ENCODE measurements at regions not wholly inside any gene's neighbourhood (a gene's known extent, or its start where the extent isn't known, plus 50 kb on each side); places are given as distances from the start of the nearest gene placed in this dataset.
"Not testable (repeated sequence)": the region's sequence is repeated elsewhere in the genome, so short reads cannot be mapped to it uniquely, and the experiment has no call there.

DNA sequence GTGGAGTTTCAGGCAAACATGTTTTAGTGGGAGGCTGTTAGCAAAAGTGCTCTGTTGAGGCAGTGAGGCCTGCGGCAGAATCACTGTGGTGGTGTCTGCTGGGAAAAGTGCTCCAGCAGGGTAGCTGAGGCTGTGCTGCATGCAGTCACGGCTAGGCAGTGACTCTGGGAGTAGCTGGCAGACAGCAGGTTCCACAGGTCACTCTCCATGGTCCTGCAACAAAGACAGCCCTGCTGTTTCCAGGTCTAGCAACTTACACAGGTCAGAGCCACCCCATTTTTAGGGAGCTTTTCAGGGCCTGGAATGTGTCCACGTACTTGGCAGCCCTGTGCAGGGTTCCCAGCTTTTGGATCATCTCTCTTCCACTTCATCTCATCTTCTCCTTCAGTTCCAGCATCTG lies 184.3 kb downstream of the NAA11 start:
- Histone ChIP-seq H3K4me1 (ENCODE audit: control insufficient read depth, insufficient read depth, low read length) (no peaks in the 10 kb centered on the region), H3K36me3 (ENCODE audit: insufficient read depth, low read length) (no peaks in the 10 kb centered on the region), H3K27me3 (ENCODE audit: control insufficient read depth, insufficient read depth, low read length) (no peaks in the 10 kb centered on the region), H3K4me3 (ENCODE audit: low read length) (no peak overlapping the region), H3K9ac (ENCODE audit: low read depth, low read length) (no peak overlapping the region), H3K4me2 (ENCODE audit: low read length) (no peak overlapping the region), H3K9me3 (replicated peaks; ENCODE audit: low read length) (no peaks in the 10 kb centered on the region)

- Histone ChIP-seq H3K4me3 (ENCODE audit: low read length) (no peak overlapping the region), H3K9ac (ENCODE audit: low read depth, low read length) (no peak overlapping the region), H3K4me1 (ENCODE audit: control insufficient read depth, insufficient read depth, low read length) (no peaks in the 10 kb centered on the region), H3K27me3 (ENCODE audit: control insufficient read depth, insufficient read depth, low read length) (no peaks in the 10 kb centered on the region), H3K9me3 (replicated peaks; ENCODE audit: low read length) (no peaks in the 10 kb centered on the region), H3K36me3 (ENCODE audit: insufficient read depth, low read length) (no peaks in the 10 kb centered on the region), H3K4me2 (ENCODE audit: low read length) (no peak overlapping the region)
These were observed 191.1 kb downstream of the NAA11 start for GRCh38 chr4:79134767-79135166.

DNA sequence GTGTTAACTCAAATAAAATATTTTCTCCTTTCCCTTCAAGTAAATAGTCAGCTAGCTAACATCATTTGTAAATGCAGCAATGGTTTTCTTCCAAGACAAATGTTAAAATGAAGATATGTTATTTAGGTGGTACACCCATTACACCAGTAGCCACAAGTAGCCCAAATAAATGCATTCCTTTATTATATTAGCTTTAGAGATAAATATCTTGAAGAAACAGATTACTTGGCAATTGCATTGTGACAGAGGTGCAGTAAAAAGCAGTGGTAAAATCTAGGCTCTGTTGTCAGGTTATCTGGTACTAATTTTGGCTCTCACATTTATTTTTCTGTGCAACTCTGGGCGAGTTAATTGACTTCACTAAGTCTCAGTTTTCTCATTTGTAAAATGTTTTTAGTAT lies 193.0 kb downstream of the NAA11 start:
- no peak overlapping the region for H3K4me3 ChIP-seq (ENCODE audit: low read length)
- no peaks in the 10 kb centered on the region for H3K9me3 ChIP-seq (replicated peaks; ENCODE audit: low read length)
- no peak overlapping the region for H3K9ac ChIP-seq (ENCODE audit: low read depth, low read length)
- no peaks in the 10 kb centered on the region for H3K27me3 ChIP-seq (ENCODE audit: control insufficient read depth, insufficient read depth, low read length)
- H3K4me1 ChIP-seq (ENCODE audit: control insufficient read depth, insufficient read depth, low read length) = no peaks in the 10 kb centered on the region
- no peaks in the 10 kb centered on the region for H3K36me3 ChIP-seq (ENCODE audit: insufficient read depth, low read length)
- no peak overlapping the region for H3K4me2 ChIP-seq (ENCODE audit: low read length)

DNA sequence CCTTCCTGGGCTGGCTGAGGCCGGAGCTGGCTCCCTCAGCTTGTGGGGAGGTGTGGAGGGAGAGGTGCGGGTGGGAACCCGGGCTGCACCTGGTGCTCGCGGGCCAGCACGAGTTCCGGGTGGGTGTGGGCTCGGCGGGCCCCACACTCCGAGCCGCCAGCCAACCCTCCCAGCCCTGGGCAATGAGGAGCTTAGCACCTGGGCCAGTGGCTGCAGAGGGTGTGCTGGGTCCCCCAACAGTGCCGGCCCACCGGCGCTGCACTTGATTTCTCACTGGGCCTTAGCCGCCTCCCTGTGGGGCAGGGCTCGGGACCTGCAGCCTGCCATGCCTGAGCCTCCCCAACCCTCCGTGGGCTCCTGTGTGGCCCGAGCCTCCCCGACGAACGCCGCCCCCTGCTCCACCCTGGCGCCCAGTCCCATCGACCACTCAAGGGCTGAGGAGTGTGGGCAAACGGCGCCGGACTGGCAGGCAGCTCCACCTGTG lies 182.7 kb upstream of the PAQR3 start:
- Histone ChIP-seq H3K9ac (ENCODE audit: low read depth, low read length) (no peak overlapping the region), H3K9me3 (replicated peaks; ENCODE audit: low read length) (no peaks in the 10 kb centered on the region), H3K4me3 (ENCODE audit: low read length) (no peak overlapping the region), H3K36me3 (ENCODE audit: insufficient read depth, low read length) (no peaks in the 10 kb centered on the region), H3K27me3 (ENCODE audit: control insufficient read depth, insufficient read depth, low read length) (no peaks in the 10 kb centered on the region), H3K4me1 (ENCODE audit: control insufficient read depth, insufficient read depth, low read length) (no peaks in the 10 kb centered on the region), H3K4me2 (ENCODE audit: low read length) (no peak overlapping the region)

DNA sequence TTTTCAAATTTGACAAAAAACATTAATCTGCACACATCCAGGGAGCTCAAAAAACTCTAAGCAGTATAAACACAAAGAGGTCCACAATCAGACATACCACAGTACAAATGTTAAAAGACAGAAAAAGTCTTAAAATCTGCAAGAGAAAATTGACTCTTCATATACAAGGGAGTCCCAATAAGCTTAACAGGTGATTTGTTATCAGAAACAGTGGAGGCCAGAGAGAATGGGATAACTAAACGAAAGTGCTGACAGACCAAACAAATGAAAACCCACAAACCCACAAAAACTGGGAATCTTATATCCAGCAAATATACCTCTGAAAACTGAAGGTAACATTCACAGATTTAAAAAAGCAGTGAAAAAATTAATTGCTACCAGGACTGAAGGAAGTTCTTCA lies 182.0 kb upstream of the PAQR3 start:
- H3K9me3 ChIP-seq (replicated peaks; ENCODE audit: low read length) = no peaks in the 10 kb centered on the region
- H3K36me3 ChIP-seq (ENCODE audit: insufficient read depth, low read length) = no peaks in the 10 kb centered on the region
- H3K4me1 ChIP-seq (ENCODE audit: control insufficient read depth, insufficient read depth, low read length) = no peaks in the 10 kb centered on the region
- no peak overlapping the region for H3K4me2 ChIP-seq (ENCODE audit: low read length)
- no peak overlapping the region for H3K9ac ChIP-seq (ENCODE audit: low read depth, low read length)
- H3K4me3 ChIP-seq (ENCODE audit: low read length) = no peak overlapping the region
- H3K27me3 ChIP-seq (ENCODE audit: control insufficient read depth, insufficient read depth, low read length) = no peaks in the 10 kb centered on the region

DNA sequence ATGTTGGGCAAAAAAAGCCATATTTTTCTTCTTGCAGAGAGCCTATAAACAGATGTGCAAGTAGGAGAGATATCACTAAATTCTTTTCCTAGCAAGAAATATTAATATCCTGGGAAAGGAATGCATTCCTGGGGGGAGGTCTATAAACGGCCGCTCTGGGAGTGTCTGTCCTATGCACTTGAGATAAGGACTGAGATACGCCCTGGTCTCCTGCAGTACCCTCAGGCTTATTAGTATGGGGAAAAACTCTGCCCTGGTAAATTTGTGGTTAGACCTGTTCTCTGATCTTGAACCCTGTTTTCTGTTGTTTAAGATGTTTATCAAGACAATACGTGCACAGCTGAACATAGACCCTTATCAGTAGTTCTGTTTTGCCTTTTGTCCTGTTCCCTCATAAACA lies 177.8 kb upstream of the PAQR3 start:
- H3K4me2 ChIP-seq (ENCODE audit: low read length); H3K4me3 ChIP-seq (ENCODE audit: low read length); H3K9me3 ChIP-seq (replicated peaks; ENCODE audit: low read length); H3K36me3 ChIP-seq (ENCODE audit: insufficient read depth, low read length); H3K4me1 ChIP-seq (ENCODE audit: control insufficient read depth, insufficient read depth, low read length); H3K27me3 ChIP-seq (ENCODE audit: control insufficient read depth, insufficient read depth, low read length); H3K9ac ChIP-seq (ENCODE audit: low read depth, low read length): not testable (repeated sequence)

DNA sequence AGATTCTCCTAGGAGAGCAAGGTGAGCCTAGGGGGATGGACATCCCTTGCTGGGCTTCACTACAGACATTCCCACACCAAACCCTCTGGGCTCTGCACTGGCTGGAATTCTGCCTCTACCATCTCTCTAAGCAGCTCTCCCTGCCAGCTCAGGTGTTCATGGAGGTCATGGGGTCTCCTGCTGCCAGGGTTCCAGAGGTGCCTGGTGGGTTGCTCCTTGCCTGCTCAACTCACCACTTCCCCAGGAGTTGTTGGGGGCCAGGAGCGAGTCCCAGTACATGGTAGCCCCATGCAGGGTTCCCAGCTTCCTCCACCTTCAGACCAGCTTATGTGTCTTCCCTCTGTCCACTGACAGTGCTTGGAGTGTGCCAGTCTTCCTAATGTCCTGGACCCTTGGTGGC lies 167.8 kb upstream of the PAQR3 start:
- no peak overlapping the region for H3K4me2 ChIP-seq (ENCODE audit: low read length)
- no peak overlapping the region for H3K4me3 ChIP-seq (ENCODE audit: low read length)
- no peaks in the 10 kb centered on the region for H3K36me3 ChIP-seq (ENCODE audit: insufficient read depth, low read length)
- H3K27me3 ChIP-seq (ENCODE audit: control insufficient read depth, insufficient read depth, low read length) = no peaks in the 10 kb centered on the region
- no peaks in the 10 kb centered on the region for H3K4me1 ChIP-seq (ENCODE audit: control insufficient read depth, insufficient read depth, low read length)
- no peak overlapping the region for H3K9ac ChIP-seq (ENCODE audit: low read depth, low read length)
- no peaks in the 10 kb centered on the region for H3K9me3 ChIP-seq (replicated peaks; ENCODE audit: low read length)

DNA sequence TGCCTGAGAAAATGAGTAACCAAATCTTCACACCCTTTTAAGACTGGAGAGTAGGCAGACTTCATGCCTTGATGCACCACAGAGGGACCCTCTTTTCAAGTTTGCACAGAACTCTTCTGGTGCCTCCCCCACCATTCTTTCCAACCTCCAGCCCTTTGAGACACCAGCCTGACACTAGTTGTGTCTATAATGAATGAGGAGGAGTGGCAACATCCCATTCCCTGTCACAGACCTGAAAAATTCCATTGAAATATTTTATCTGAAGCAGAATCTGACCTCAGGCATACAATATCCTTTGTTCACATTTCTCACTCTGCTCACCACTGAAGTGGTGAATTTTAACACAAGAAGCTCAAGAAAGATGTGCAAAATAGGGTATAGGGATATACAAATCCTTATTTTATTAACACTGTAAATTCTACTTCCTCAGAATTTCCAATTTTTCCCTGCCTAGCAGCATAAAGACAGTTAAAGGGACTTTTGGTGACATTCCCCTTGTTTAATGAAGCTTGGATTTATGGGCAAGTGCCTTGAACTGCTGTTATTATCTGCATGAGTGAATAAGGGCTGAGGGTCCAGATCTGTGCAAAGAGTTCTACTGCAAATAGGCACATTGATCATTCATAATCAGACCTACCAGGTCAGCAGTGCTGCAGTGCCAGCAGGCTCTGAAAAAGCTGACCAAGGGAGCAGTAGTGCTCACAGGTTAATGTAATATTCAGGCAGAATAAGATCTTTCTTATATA lies 149.9 kb upstream of the PAQR3 start:
- H3K4me1 ChIP-seq (ENCODE audit: control insufficient read depth, insufficient read depth, low read length) = no peaks in the 10 kb centered on the region
- no peaks in the 10 kb centered on the region for H3K9me3 ChIP-seq (replicated peaks; ENCODE audit: low read length)
- no peak overlapping the region for H3K4me3 ChIP-seq (ENCODE audit: low read length)
- H3K27me3 ChIP-seq (ENCODE audit: control insufficient read depth, insufficient read depth, low read length) = no peaks in the 10 kb centered on the region
- H3K4me2 ChIP-seq (ENCODE audit: low read length) = no peak overlapping the region
- H3K9ac ChIP-seq (ENCODE audit: low read depth, low read length) = no peak overlapping the region
- no peaks in the 10 kb centered on the region for H3K36me3 ChIP-seq (ENCODE audit: insufficient read depth, low read length)

DNA sequence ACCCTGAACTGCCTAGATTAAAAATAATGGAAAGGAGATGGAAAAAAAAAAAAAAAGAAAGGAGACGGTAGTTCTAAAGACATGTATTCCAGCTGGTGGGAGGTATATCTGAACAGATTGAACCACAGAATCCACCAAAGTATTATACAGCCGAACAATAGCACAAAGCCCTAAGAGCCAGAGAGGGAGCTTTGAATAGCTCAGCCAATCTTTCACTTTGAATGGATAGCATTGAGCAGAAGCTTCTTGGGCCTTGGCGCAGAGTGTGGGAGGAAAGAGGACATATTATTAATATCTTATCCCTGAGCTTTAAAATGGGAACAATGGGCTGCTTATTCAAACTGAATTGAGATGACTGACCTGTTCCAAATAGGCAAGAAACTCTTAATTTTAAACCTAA lies 147.8 kb upstream of the PAQR3 start:
- Histone ChIP-seq H3K4me3 (ENCODE audit: low read length) (no peak overlapping the region), H3K36me3 (ENCODE audit: insufficient read depth, low read length) (no peaks in the 10 kb centered on the region)

GRCh38 chr4:79083406-79084010 lies 144.3 kb upstream of the PAQR3 start:
- H3K4me1 ChIP-seq (ENCODE audit: control insufficient read depth, insufficient read depth, low read length) = no peaks in the 10 kb centered on the region
- no peak overlapping the region for H3K4me3 ChIP-seq (ENCODE audit: low read length)
- H3K9me3 ChIP-seq (replicated peaks; ENCODE audit: low read length) = no peaks in the 10 kb centered on the region
- H3K27me3 ChIP-seq (ENCODE audit: control insufficient read depth, insufficient read depth, low read length) = no peaks in the 10 kb centered on the region
- H3K4me2 ChIP-seq (ENCODE audit: low read length) = no peak overlapping the region
- no peaks in the 10 kb centered on the region for H3K36me3 ChIP-seq (ENCODE audit: insufficient read depth, low read length)
- no peak overlapping the region for H3K9ac ChIP-seq (ENCODE audit: low read depth, low read length)

More for the DNA sequence above, 147.8 kb upstream of the PAQR3 start:
- Histone ChIP-seq H3K27me3 (ENCODE audit: control insufficient read depth, insufficient read depth, low read length) (no peaks in the 10 kb centered on the region), H3K9me3 (replicated peaks; ENCODE audit: low read length) (no peaks in the 10 kb centered on the region), H3K4me1 (ENCODE audit: control insufficient read depth, insufficient read depth, low read length) (no peaks in the 10 kb centered on the region), H3K9ac (ENCODE audit: low read depth, low read length) (no peak overlapping the region), H3K4me2 (ENCODE audit: low read length) (no peak overlapping the region)

DNA sequence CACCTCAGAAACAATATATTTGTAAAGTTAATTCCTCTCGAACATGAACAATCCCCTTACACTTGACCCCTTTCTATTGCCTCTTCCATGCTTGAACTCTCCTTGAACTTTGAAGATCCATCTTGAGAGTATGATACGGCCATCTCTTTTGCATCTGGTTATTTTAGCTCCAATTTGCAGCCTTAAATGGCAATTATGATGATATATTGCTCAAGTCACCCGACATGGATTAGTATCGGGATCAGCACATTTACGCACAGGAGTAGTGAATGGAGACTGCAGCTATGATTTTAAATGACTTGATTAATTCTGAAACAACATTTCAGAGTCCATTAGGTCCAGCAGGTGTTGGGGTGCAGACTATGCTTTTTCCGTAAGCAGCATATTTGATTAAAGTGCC lies 143.8 kb upstream of the PAQR3 start:
- no peaks in the 10 kb centered on the region for H3K4me1 ChIP-seq (ENCODE audit: control insufficient read depth, insufficient read depth, low read length)
- no peaks in the 10 kb centered on the region for H3K36me3 ChIP-seq (ENCODE audit: insufficient read depth, low read length)
- no peak overlapping the region for H3K4me2 ChIP-seq (ENCODE audit: low read length)
- no peak overlapping the region for H3K9ac ChIP-seq (ENCODE audit: low read depth, low read length)
- no peak overlapping the region for H3K4me3 ChIP-seq (ENCODE audit: low read length)
- no peaks in the 10 kb centered on the region for H3K27me3 ChIP-seq (ENCODE audit: control insufficient read depth, insufficient read depth, low read length)
- no peaks in the 10 kb centered on the region for H3K9me3 ChIP-seq (replicated peaks; ENCODE audit: low read length)

DNA sequence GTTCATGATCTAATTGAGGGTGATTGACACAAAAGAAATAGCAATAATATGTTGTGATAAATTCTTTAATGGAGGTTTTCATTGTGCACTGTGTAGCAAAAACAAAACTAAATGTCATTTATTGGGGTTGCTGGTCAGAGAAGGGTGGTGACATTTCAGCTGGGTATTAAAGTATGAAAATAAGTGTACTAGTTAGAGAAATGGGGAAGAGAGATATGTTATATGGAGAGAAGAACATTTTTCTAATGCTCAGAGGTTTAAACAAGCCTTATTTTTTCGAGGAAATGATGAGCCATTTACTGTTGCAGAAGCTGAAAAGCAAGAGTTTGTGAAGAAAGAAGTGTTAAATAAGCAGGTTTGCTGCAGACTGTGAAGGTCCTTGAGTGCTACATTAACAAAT lies 142.7 kb upstream of the PAQR3 start:
- H3K4me1 ChIP-seq (ENCODE audit: control insufficient read depth, insufficient read depth, low read length) = no peaks in the 10 kb centered on the region
- no peak overlapping the region for H3K9ac ChIP-seq (ENCODE audit: low read depth, low read length)
- no peaks in the 10 kb centered on the region for H3K27me3 ChIP-seq (ENCODE audit: control insufficient read depth, insufficient read depth, low read length)
- H3K9me3 ChIP-seq (replicated peaks; ENCODE audit: low read length) = no peaks in the 10 kb centered on the region
- no peaks in the 10 kb centered on the region for H3K36me3 ChIP-seq (ENCODE audit: insufficient read depth, low read length)
- H3K4me2 ChIP-seq (ENCODE audit: low read length) = no peak overlapping the region
- H3K4me3 ChIP-seq (ENCODE audit: low read length) = no peak overlapping the region
